ENCODE measurements at regions not wholly inside any gene's neighbourhood (a gene's known extent, or its start where the extent isn't known, plus 50 kb on each side); places are given as distances from the start of the nearest gene placed in this dataset.

DNA sequence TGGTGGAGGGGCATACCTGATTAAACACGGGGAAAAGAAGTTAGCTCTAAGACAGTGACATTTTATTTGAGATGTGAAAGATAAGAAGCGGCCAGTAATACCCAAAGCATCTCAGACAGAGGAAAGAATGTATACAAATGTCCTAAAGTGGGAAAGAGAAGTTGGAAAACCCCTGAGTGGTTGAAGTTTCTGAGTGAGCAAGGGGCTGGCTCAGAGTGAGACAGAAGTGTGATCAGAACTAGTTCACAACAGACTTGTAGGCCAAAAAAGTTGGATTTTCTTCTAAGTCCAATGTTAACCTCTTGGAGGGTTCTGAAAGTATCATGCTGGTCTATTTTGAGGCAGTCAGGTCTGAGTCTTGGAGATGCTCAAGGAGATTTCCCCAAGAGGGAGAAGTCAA is 608.7 kb downstream of the SOX6 start:
- no peaks in the 10 kb centered on the region for H3K4me1 ChIP-seq (ENCODE audit: control insufficient read depth in 1 of 2, low read depth in 2 of 2)
- no peak overlapping the region for H3K27ac ChIP-seq
- no peak for DNase-seq (ENCODE audit: low spot score)
- no peaks in the 10 kb centered on the region for H3K9me3 ChIP-seq
- H3K27me3 ChIP-seq (replicated peaks; ENCODE audit: insufficient read depth): no peaks in the 10 kb centered on the region
- TF ChIP-seq, protein P1, sequence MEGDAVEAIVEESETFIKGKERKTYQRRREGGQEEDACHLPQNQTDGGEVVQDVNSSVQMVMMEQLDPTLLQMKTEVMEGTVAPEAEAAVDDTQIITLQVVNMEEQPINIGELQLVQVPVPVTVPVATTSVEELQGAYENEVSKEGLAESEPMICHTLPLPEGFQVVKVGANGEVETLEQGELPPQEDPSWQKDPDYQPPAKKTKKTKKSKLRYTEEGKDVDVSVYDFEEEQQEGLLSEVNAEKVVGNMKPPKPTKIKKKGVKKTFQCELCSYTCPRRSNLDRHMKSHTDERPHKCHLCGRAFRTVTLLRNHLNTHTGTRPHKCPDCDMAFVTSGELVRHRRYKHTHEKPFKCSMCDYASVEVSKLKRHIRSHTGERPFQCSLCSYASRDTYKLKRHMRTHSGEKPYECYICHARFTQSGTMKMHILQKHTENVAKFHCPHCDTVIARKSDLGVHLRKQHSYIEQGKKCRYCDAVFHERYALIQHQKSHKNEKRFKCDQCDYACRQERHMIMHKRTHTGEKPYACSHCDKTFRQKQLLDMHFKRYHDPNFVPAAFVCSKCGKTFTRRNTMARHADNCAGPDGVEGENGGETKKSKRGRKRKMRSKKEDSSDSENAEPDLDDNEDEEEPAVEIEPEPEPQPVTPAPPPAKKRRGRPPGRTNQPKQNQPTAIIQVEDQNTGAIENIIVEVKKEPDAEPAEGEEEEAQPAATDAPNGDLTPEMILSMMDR (IDR thresholded peaks at IDR 0.05): no peak
- no peaks in the 10 kb centered on the region for H3K36me3 ChIP-seq
- no peak overlapping the region for H3K4me3 ChIP-seq
- ATAC-seq (ENCODE audit: insufficient number of reproducible peaks, low FRiP score, low read depth): no peak

DNA sequence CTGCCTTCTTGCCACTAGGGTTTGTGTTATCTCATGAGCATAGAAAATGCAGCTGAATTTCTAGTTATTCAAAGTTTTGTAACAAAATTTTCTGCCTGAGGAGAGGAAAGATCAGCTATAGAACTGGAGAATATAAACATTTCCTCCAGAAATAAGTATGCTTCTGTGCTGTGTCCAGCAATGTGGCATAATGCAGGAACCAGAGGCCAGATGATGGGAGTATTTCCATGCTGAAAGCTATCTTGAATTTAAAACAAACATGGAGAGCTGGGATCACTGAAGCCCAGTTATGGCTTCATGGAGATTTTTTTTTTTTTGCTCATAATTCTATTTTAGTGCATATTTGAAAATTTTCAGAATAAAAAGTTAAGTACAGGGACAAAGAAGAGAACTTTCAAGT is 608.2 kb downstream of the SOX6 start:
- Histone ChIP-seq H3K9me3 (no peaks in the 10 kb centered on the region), H3K4me3 (no peak overlapping the region), H3K27ac (no peak overlapping the region), H3K4me1 (ENCODE audit: control insufficient read depth in 1 of 2, low read depth in 2 of 2) (no peaks in the 10 kb centered on the region), H3K36me3 (no peaks in the 10 kb centered on the region), H3K27me3 (replicated peaks; ENCODE audit: insufficient read depth) (no peaks in the 10 kb centered on the region)
- no peak for ATAC-seq (ENCODE audit: insufficient number of reproducible peaks, low FRiP score, low read depth)
- DNase-seq (ENCODE audit: low spot score): no peak
- TF ChIP-seq, protein P1 (IDR thresholded peaks at IDR 0.05): no peak

DNA sequence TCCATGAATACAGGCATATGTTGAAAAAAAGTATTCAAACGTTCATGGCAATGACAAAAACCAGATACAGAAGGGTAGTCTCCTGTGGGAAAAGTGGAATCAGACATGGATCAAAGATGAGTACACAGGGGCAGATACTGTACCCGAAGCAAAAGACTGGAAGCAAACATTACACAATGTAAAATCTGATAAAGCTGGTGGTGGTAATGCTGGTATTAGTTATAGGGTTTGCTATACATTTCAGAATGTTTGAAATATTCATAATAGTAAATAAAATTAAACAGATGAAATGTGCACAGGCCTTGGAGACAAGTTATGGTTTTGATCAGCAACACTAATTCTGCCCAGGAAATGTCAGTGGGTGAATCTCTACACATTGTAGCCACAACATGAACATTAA is 607.6 kb downstream of the SOX6 start:
- Histone ChIP-seq H3K4me1 (ENCODE audit: control insufficient read depth in 1 of 2, low read depth in 2 of 2) (no peaks in the 10 kb centered on the region), H3K9me3 (no peaks in the 10 kb centered on the region), H3K4me3 (no peak overlapping the region), H3K27ac (no peak overlapping the region), H3K27me3 (replicated peaks; ENCODE audit: insufficient read depth) (no peaks in the 10 kb centered on the region), H3K36me3 (no peaks in the 10 kb centered on the region)
- TF ChIP-seq, protein P1 (IDR thresholded peaks at IDR 0.05): no peak
- DNase-seq (ENCODE audit: low spot score): no peak
- ATAC-seq (ENCODE audit: insufficient number of reproducible peaks, low FRiP score, low read depth): no peak

DNA sequence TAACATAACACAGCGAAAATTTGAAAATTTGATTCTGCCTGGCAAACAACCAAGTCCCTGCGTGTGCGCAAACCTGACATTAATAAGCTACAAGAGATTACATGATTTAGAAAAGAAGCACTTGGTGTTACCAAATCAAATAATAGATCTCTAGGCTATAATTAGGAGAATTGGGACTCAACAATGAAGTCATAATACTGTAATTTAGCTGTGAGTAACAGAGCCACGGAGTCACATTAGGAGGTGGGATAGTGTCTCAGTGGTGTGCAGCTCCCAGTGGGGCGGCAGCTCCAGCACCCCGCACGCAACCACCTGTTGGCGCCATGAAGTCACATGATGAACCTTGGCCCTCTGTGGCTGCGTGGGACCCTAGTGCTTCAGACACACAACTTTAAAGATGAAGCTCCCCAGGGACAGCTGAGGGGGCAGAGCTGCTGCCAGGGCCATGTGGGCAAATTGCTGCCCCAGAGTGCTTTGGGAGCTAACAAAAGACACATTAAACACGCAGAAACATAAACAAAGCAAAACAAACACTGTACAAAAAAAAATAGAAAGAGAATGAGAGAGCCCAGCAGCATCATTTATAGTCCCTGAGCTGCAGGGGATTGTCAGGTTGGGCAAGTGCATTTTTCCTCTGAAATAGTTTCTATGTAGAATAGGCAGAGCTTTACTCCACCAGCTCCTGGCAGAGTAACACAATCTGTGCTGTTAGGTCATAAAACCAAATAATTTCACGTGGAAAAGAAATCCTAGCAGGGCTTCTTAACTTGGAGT is 605.6 kb downstream of the SOX6 start:
- Histone ChIP-seq H3K9me3 (no peaks in the 10 kb centered on the region), H3K4me1 (ENCODE audit: control insufficient read depth in 1 of 2, low read depth in 2 of 2) (no peaks in the 10 kb centered on the region), H3K36me3 (no peaks in the 10 kb centered on the region), H3K27me3 (replicated peaks; ENCODE audit: insufficient read depth) (no peaks in the 10 kb centered on the region), H3K27ac (no peak overlapping the region), H3K4me3 (no peak overlapping the region)
- TF ChIP-seq, protein P1 (IDR thresholded peaks at IDR 0.05): no peak
- ATAC-seq (ENCODE audit: insufficient number of reproducible peaks, low FRiP score, low read depth) (no peak), DNase-seq (ENCODE audit: low spot score) (no peak)

DNA sequence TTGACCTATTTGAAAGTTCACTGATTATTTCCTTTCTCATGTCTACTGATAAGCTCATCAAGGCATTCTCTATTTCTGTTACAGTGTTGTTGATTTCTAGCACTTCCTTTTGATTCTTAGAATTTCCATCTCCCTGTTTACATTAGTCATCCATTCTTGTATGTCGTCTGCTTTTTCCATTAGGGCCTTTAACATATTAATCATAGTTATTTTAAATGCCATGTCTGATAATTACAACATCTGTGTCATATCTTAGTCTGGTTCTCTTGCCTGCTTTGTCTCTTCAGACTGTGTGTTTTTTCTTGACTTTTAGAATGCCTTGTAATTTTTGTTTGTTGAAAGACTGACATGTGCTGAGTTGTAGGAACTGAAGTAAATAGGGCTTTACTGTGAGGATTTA is 602.1 kb downstream of the SOX6 start:
- no peak overlapping the region for H3K4me3 ChIP-seq
- H3K27me3 ChIP-seq (replicated peaks; ENCODE audit: insufficient read depth): no peaks in the 10 kb centered on the region
- H3K27ac ChIP-seq: no peak overlapping the region
- TF ChIP-seq, protein P1 (IDR thresholded peaks at IDR 0.05): no peak
- no peaks in the 10 kb centered on the region for H3K36me3 ChIP-seq
- no peaks in the 10 kb centered on the region for H3K4me1 ChIP-seq (ENCODE audit: control insufficient read depth in 1 of 2, low read depth in 2 of 2)
- H3K9me3 ChIP-seq: no peaks in the 10 kb centered on the region
- DNase-seq (ENCODE audit: low spot score) (no peak), ATAC-seq (ENCODE audit: insufficient number of reproducible peaks, low FRiP score, low read depth) (no peak)

Data from thoracic aorta (tissue), 2 donors.